CD4-positive, alpha-beta T cell treated with Interleukin-6 at 100 ng/mL for 8 hours (primary cell): ENCODE measurements at regions not wholly inside any gene's neighbourhood (a gene's known extent, or its start where the extent isn't known, plus 50 kb on each side); places are given as distances from the start of the nearest gene placed in this dataset.
"Not testable (repeated sequence)": the region's sequence is repeated elsewhere in the genome, so short reads cannot be mapped to it uniquely, and the experiment has no call there.

Experiments
- DNase-seq: peaks from one replicate; pipeline ENCODE4 v3.0.0-alpha.2; 2020; ENCODE audit warnings: mixed read lengths, low spot score

- not testable (repeated sequence) for DNase-seq
Observed at GRCh38 chr11:67940440-67940839, 63.5 kb downstream of the UNC93B1 start.

- DNase-seq, result not testable (repeated sequence)
Observed at GRCh38 chr11:67938964-67939363, 64.9 kb downstream of the UNC93B1 start.

GRCh38 chr11:67938371-67938770 is 65.5 kb downstream of the UNC93B1 start:
- not testable (repeated sequence) for DNase-seq

GRCh38 chr11:67923565-67923964 is 80.3 kb downstream of the UNC93B1 start:
- not testable (repeated sequence) for DNase-seq

GRCh38 chr11:67920546-67920945 is 83.4 kb downstream of the UNC93B1 start:
- DNase-seq, result peak; percentile 36

GRCh38 chr11:67912184-67912583 is 91.7 kb downstream of the UNC93B1 start:
- DNase-seq, result not testable (repeated sequence)

- DNase-seq, result not testable (repeated sequence)
Observed at GRCh38 chr11:67911211-67911610, 92.7 kb downstream of the UNC93B1 start.

- DNase-seq, result not testable (repeated sequence)
Observed at GRCh38 chr11:67910803-67911202, 93.1 kb downstream of the UNC93B1 start.

GRCh38 chr11:67906969-67907368 is 96.9 kb downstream of the UNC93B1 start:
- DNase-seq, result not testable (repeated sequence)

- not testable (repeated sequence) for DNase-seq
Observed at GRCh38 chr11:67899462-67899861, 104.4 kb downstream of the UNC93B1 start.

- not testable (repeated sequence) for DNase-seq
Observed at GRCh38 chr11:67893487-67893886, 110.4 kb downstream of the UNC93B1 start.

- not testable (repeated sequence) for DNase-seq
Observed at GRCh38 chr11:67889646-67890045, 114.3 kb downstream of the UNC93B1 start.

GRCh38 chr11:67888056-67888455 is 115.8 kb downstream of the UNC93B1 start:
- not testable (repeated sequence) for DNase-seq

- not testable (repeated sequence) for DNase-seq
Observed at GRCh38 chr11:67886672-67887071, 117.2 kb downstream of the UNC93B1 start.

GRCh38 chr11:67886207-67886606 is 117.7 kb downstream of the UNC93B1 start:
- not testable (repeated sequence) for DNase-seq

GRCh38 chr11:67885574-67885973 is 118.3 kb downstream of the UNC93B1 start:
- DNase-seq, result not testable (repeated sequence)

GRCh38 chr11:67884761-67885558 is 118.9 kb downstream of the UNC93B1 start:
- peak; percentile 43 for DNase-seq

- DNase-seq, result peak; percentile 18
Observed at GRCh38 chr11:67884073-67884757, 119.7 kb downstream of the UNC93B1 start.

GRCh38 chr11:67882304-67882703 is 121.6 kb downstream of the UNC93B1 start:
- DNase-seq, result not testable (repeated sequence)

GRCh38 chr11:67881836-67882235 is 122.1 kb downstream of the UNC93B1 start:
- not testable (repeated sequence) for DNase-seq

GRCh38 chr11:67880594-67881196 is 123.2 kb downstream of the UNC93B1 start:
- DNase-seq, result not testable (repeated sequence)

GRCh38 chr11:67878666-67879065 is 125.2 kb downstream of the UNC93B1 start:
- not testable (repeated sequence) for DNase-seq

- peak; percentile 1 for DNase-seq
Observed at GRCh38 chr11:67877316-67877715, 126.6 kb downstream of the UNC93B1 start.
